ENCODE measurements at regions not wholly inside any gene's neighbourhood (a gene's known extent, or its start where the extent isn't known, plus 50 kb on each side); places are given as distances from the start of the nearest gene placed in this dataset.
A peak's percentile ranks its signal among the peaks of the same experiment; 100 is the strongest.

- no peak overlapping the region for H3K9ac ChIP-seq
- no peaks in the 10 kb centered on the region for H3K79me2 ChIP-seq (ENCODE audit: low read depth)
- peak overlapping the region; percentile 57 for H2AFZ ChIP-seq (replicated peaks)
- no peaks in the 10 kb centered on the region for H3K4me1 ChIP-seq
- H3K4me1 Mint-ChIP-seq, result no peaks in the 10 kb centered on the region
- H3K4me2 ChIP-seq, result no peak overlapping the region
- H3K27ac Mint-ChIP-seq, result no peak overlapping the region
- DNase-seq (ENCODE audit: low spot score), result no peak
- H3K4me3 ChIP-seq, result no peak overlapping the region
- H3K36me3 ChIP-seq, result no peaks in the 10 kb centered on the region
- no peaks in the 10 kb centered on the region for H3F3A ChIP-seq (ENCODE audit: low read depth)
- no peaks in the 10 kb centered on the region for H3K9me3 Mint-ChIP-seq
- TF ChIP-seq CTCF (IDR thresholded peaks at IDR 0.05) (no peak), EZH2 (IDR thresholded peaks at IDR 0.05) (no peak), EZH2phosphoT487 (IDR thresholded peaks at IDR 0.05) (no peak)
- H3K9me3 ChIP-seq (ENCODE audit: low read depth), result no peaks in the 10 kb centered on the region
- H4K20me1 ChIP-seq (ENCODE audit: low read depth), result no peaks in the 10 kb centered on the region
- H3K27ac ChIP-seq, result no peak overlapping the region
- H3K4me3 Mint-ChIP-seq, result no peak overlapping the region
- H3K27me3 Mint-ChIP-seq (ENCODE audit: insufficient read depth, low read depth), result peaks cover 2% of the 10 kb centered on the region
- no peaks in the 10 kb centered on the region for H3K27me3 ChIP-seq
- H3K36me3 Mint-ChIP-seq, result no peaks in the 10 kb centered on the region
Measured at GRCh38 chr15:36479200-36479896, 100.1 kb upstream of the CDIN1 start.

GRCh38 chr15:36481156-36481555, 98.3 kb upstream of the CDIN1 start:
- H3K36me3 ChIP-seq, result no peaks in the 10 kb centered on the region
- H3K4me2 ChIP-seq, result no peak overlapping the region
- no peaks in the 10 kb centered on the region for H3F3A ChIP-seq (ENCODE audit: low read depth)
- no peaks in the 10 kb centered on the region for H3K9me3 ChIP-seq (ENCODE audit: low read depth)
- DNase-seq (ENCODE audit: low spot score), result no peak
- Mint-ChIP-seq H3K36me3 (no peaks in the 10 kb centered on the region), H3K9me3 (no peaks in the 10 kb centered on the region), H3K4me3 (no peak overlapping the region), H3K4me1 (no peaks in the 10 kb centered on the region), H3K27me3 (ENCODE audit: insufficient read depth, low read depth) (peaks cover 2% of the 10 kb centered on the region), H3K27ac (no peak overlapping the region)
- no peaks in the 10 kb centered on the region for H3K79me2 ChIP-seq (ENCODE audit: low read depth)
- no peak overlapping the region for H2AFZ ChIP-seq (replicated peaks)
- no peak overlapping the region for H3K27ac ChIP-seq
- H3K4me1 ChIP-seq, result no peaks in the 10 kb centered on the region
- H3K9ac ChIP-seq, result no peak overlapping the region
- no peak overlapping the region for H3K4me3 ChIP-seq
- TF ChIP-seq CTCF (IDR thresholded peaks at IDR 0.05) (no peak), EZH2phosphoT487 (IDR thresholded peaks at IDR 0.05) (no peak), EZH2 (IDR thresholded peaks at IDR 0.05) (no peak)
- no peaks in the 10 kb centered on the region for H4K20me1 ChIP-seq (ENCODE audit: low read depth)
- no peaks in the 10 kb centered on the region for H3K27me3 ChIP-seq

GRCh38 chr15:36483409-36483808, 96.0 kb upstream of the CDIN1 start:
- no peak overlapping the region for H3K27ac ChIP-seq
- H2AFZ ChIP-seq (replicated peaks), result no peak overlapping the region
- Mint-ChIP-seq H3K27ac (no peak overlapping the region), H3K4me1 (no peaks in the 10 kb centered on the region), H3K9me3 (no peaks in the 10 kb centered on the region), H3K36me3 (no peaks in the 10 kb centered on the region), H3K4me3 (no peak overlapping the region), H3K27me3 (ENCODE audit: insufficient read depth, low read depth) (no peaks in the 10 kb centered on the region)
- H4K20me1 ChIP-seq (ENCODE audit: low read depth), result no peaks in the 10 kb centered on the region
- H3K9ac ChIP-seq, result no peak overlapping the region
- no peaks in the 10 kb centered on the region for H3K36me3 ChIP-seq
- H3K9me3 ChIP-seq (ENCODE audit: low read depth), result no peaks in the 10 kb centered on the region
- no peaks in the 10 kb centered on the region for H3F3A ChIP-seq (ENCODE audit: low read depth)
- H3K79me2 ChIP-seq (ENCODE audit: low read depth), result no peaks in the 10 kb centered on the region
- no peaks in the 10 kb centered on the region for H3K4me1 ChIP-seq
- H3K4me2 ChIP-seq, result no peak overlapping the region
- H3K4me3 ChIP-seq, result no peak overlapping the region
- TF ChIP-seq EZH2 (IDR thresholded peaks at IDR 0.05) (no peak), CTCF (IDR thresholded peaks at IDR 0.05) (no peak), EZH2phosphoT487 (IDR thresholded peaks at IDR 0.05) (no peak)
- H3K27me3 ChIP-seq, result no peaks in the 10 kb centered on the region
- no peak for DNase-seq (ENCODE audit: low spot score)

Data from neural progenitor cell (in vitro differentiated cells).